DND-41 (cell line): ENCODE measurements at regions not wholly inside any gene's neighbourhood (a gene's known extent, or its start where the extent isn't known, plus 50 kb on each side); places are given as distances from the start of the nearest gene placed in this dataset.

Experiments used
- CTCF ChIP-seq: IDR thresholded peaks from 2 replicates; pipeline ENCODE4 v1.5.1; 2012; ENCODE audit warnings: borderline replicate concordance, low read length, moderate library complexity, mild to moderate bottlenecking; ENCODE audit not compliant: poor library complexity, severe bottlenecking; ENCODE audit errors: extremely low read depth
- EZH2 ChIP-seq: IDR thresholded peaks from 3 replicates; pipeline ENCODE4 v1.6.1; 2012; ENCODE audit warnings: borderline replicate concordance, low read depth, mild to moderate bottlenecking, moderate library complexity, low read length, inconsistent platforms; ENCODE audit not compliant: severe bottlenecking

- TF ChIP-seq EZH2 (no peak), CTCF (no peak)
These were observed 123.4 kb downstream of the C6orf118 start for GRCh38 chr6:165186041-165186440.
